Pulmonary artery endothelial cell (primary cell): ENCODE measurements at regions not wholly inside any gene's neighbourhood (a gene's known extent, or its start where the extent isn't known, plus 50 kb on each side); places are given as distances from the start of the nearest gene placed in this dataset.
"Not testable (repeated sequence)": the region's sequence is repeated elsewhere in the genome, so short reads cannot be mapped to it uniquely, and the experiment has no call there.

Experiments
- DNase-seq: peaks from one replicate; pipeline ENCODE4 v3.0.0-alpha.2; 2011; ENCODE audit warnings: low read depth, low spot score

DNA sequence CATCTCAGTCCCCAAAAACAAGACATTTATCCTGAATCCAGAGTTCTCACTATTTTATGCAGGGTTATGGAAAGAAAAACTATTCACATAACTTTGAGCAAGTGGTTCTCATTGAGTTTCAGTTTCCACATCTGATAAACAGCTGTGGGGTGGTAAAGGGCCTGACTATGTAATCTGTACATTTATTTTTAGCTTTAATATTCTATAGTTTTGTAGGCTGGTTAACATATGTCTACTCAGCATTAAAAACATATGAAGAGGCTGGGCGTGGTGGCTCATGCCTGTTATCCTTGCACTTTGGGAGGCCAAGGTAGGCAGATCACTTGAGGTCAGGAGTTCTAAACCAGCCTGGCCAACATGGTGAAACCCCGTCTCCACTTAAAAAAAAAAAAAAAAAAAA is 301.5 kb upstream of the CCNG1 start:
- DNase-seq = no peak

DNA sequence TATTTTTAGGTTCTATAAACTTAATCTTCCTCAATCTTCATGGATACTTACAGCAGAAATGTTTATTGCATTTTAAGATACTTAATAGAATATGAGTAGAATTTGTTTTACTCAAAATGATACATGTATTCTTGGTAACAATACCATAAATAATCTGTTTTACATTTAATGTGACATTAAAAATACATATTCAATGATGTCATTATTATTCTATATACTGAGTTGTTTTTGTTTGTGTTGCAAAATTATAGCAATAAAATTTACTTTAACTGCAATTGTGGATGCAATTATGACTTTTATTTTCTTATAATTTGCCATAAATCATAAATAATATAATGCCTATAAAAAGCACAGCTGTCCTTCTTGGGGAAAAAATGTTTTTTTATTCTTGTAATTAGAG is 275.9 kb upstream of the CCNG1 start:
- no peak for DNase-seq

DNA sequence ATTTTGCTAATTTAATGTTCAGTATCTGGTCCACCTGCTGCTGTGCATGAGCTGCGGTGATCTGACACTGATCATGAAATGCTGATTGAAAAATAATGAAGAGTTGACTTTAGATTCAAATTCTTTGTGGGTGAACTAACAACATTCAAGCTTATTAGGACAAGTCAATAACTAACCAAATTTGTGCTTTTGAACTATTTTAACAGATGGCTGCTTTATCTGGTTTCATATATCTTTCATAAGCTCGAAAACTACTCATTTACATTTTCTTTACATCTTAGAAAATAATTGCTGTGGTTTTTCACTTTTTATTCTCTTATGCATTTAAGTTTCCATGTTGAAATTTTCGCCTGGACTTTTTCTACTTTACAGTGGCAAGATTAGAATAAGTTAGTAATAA is 274.8 kb upstream of the CCNG1 start:
- DNase-seq = no peak

DNA sequence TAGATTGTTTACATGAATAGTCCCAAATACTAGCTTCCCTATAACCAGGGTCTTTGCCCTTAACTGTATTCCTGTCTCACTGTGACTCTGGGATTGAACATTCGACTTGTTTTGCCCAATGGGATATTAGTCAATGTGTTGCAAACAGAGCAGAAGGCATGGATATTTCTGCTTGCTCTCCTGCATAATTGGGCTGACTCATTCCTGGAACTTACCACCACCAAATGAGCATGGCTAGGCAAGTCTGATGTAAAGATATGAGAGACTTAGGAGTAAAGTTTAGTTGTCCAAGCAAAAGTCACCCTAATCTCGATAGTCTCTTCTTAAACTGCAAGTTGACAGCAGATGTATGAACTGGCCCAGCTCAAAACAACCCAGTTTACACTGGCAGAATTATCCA is 273.5 kb upstream of the CCNG1 start:
- no peak for DNase-seq

DNA sequence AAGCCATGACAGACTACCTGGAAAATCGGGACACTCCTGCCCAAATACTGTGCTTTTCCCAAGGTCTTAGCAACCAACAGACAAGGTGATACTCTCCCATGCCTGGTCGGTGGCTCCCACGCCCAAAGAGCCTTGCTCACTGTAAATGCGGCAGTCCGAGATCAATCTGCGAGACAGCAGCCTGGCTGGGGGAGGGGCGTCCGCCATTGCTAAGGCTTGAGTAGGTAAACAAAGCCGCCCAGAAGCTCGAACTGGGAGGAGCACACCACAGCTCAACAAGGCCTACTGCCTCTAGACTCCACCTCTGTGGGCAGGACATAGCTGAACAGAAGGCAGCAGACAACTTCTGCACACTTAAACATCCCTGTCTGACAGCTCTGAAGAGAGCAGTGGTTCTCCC is 272.1 kb upstream of the CCNG1 start:
- DNase-seq = no peak

DNA sequence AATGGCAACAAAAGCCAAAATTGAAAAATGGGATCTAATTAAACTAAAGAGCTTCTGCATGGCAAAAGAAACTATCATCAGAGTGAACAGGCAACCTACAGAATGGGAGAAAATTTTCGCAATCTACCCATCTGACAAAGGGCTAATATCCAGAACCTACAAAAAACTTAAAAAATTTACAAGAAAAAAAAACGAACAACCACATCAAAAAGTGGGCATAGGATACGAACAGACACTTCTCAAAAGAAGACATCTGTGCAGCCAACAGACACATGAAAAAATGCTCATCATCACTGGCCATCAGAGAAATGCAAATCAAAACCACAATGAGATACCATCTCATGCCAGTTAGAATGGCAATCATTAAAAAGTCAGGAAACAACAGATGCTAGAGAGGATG is 267.2 kb upstream of the CCNG1 start:
- DNase-seq = not testable (repeated sequence)

DNA sequence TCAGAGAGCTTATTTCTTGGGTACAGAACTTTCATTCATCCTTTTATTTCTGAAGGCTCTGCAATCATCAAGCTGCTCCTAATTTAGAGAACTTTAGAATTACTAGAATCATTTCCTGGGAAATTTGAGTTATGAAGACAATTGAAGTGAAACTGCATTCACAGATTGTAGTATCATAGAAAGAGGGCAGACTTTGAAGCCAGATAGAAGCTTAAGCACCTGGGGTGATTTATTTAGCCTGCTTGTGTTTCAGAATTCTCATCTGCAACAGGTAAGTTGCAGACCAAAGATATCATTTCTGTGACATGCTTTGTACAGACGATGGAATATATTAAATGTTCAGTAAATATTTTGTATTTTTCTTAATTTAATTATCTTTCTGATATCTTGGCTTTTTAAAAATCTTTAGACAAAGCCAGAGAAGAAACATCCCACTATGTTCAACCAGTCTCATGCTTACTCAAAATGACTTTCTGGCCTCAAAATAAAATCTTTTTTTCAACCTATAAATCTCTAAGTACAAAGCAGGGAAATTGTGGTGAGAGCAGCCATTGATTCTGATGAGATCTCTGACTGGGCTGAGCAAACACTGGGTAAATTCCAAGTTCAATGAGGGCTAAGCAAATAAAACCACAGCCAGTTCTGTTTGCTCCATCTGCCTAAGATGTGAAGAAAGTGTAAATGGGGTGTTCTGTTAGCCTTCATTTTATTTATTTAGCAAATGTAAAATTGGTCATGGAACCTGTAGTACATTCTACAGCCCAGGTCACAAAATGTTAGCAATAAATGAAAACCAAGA is 264.7 kb upstream of the CCNG1 start:
- DNase-seq = no peak

DNA sequence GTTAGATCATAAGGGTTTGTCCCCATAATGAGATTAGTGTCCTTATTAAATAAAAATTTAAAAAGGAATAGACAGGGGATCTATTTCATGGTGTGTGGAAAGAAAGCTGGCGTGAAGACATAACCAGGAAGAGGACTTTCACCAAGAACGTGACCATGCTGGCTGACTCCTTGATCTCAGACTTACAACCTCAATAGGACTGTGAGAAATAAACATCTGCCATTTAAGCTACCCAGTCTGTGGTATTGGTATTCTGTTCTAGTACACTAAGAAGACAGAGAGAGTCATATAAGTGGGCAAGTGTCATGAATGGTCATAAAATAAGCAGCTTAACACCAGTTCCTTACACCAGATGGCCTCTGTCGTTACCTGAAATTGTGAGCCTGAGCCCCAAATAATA is 259.4 kb upstream of the CCNG1 start:
- no peak for DNase-seq

DNA sequence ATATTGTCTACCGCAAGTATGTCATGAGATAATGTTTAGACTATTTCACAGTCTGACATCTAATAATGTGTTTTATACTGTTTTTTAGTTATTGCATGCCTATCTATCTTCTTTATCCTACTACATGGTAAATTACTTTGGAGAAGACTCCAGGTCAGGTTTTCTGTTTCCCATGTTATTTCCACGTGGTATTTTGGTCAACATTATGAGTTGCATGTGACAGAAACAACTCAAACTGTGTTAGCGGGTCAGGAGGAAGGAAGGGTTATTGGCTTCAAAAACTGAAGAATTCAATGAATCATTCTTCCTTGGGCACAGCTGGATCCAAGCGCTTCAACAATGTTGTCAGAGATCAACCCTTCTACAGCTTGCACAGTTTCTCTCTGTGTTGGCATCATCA is 252.1 kb upstream of the CCNG1 start:
- no peak for DNase-seq

DNA sequence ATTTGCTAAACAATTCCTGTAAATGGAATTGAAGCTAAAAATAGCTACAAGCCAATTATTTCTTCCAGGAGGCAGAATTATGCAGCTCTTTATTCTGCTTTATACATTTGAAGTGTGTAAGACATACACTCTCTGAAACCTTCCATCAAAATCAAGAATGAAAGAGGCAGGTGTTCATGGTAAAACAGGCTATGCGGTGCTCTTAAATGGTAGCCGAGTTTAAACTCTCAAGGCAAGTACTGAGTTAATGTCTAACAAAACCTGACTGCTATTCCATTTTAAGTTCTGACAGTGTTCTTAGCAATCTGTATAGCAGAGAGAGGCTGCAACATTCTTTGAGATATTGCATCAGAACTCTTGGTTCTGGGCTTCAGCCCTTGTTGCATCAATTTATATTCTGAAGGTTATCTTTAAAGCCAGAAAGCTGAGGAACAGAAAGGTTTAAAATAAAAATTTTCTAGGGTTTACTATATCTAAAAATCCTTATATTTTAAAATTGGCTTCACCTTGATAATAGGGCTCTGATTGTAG is 248.3 kb upstream of the CCNG1 start:
- no peak for DNase-seq

DNA sequence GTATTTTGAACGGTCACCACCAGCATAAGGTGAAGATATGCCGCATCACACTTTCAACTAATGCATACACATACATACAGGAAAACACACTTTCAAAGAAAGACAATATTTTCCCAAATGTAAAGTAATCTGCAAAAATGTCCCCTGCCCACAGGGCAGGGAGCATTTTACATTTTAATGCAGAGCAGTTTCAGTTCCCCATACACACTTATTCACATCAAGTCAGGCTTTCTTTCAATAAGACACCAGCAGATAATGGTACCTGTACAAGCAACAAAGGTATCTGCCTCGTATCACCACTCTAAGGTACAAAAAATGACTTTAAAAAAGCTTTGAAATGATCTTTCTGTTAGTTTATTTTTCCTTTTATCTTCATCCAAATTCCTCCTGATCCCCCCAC is 247.1 kb upstream of the CCNG1 start:
- no peak for DNase-seq

DNA sequence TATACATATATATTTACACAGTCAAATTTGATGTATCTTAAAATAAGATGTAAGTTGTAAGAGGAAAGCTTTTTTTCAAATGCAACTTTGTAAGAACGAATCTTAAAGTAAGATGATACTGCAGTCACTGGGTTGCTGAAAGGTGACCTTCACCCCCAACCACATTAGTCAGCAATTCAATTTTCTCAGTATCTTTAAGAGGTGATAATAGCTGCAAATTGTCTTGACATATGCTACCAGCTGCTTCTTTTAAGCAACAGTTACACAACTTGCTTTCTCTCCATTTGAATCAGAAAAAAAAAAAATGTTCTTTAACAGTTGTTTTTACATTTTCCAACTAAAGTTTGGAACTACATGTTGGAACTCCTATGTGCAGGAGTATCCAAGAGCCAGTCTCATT is 246.6 kb upstream of the CCNG1 start:
- DNase-seq = no peak

DNA sequence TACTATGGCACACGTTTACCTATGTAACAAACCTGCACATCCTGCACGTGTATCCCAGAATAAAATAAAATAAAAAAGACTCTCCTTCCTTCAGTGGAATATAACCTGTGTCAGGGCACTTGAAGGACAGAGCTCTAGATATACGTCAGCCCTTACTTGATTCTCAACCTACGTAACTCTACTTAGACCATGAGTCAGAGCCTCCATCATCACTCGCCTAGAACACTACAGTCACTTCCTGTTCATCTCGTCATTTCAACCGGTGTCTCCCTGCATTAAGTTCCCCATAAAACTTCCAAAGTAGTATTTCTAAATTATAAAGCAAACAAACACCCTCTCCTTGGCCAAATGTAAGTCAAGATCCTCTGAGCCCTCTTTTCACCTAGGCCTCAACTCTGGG is 243.5 kb upstream of the CCNG1 start:
- DNase-seq = no peak

DNA sequence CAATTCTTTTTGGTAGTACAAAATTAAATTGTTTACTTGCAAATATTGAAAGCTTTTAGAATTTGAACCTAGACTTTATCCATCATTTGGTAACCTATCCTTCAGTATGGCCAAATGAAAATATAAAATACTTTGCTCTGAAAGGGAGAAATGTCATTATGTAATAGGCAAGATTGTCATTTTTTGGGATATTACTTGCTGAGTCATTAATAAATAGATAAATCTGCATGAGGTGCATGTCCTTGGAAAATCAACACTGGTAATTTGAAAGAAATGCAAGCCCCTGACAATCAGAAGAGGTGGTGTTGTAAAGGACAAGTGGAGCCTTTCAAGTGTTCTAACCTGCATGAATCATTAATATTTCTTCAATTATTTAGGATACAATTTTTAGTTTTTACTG is 231.8 kb upstream of the CCNG1 start:
- no peak for DNase-seq

DNA sequence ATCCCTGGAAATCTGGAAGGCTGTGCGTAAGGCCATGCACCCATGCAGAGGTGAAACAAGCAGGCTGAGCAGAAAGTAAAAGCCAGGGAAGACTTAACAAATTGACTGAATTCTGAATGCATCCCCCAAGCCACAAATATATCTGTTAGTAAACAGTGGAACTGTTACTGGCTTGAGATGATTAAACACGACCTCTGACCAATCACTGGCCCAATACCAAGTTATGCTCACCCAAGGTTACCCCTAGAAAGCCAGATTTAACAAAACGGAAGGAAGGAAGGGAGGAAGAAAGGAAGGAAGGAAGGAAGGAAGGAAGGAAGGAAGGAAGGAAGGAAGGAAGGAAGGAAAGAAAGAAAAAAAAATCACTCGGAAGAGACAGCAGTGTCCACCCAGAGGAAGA is 215.8 kb upstream of the CCNG1 start:
- DNase-seq = no peak

DNA sequence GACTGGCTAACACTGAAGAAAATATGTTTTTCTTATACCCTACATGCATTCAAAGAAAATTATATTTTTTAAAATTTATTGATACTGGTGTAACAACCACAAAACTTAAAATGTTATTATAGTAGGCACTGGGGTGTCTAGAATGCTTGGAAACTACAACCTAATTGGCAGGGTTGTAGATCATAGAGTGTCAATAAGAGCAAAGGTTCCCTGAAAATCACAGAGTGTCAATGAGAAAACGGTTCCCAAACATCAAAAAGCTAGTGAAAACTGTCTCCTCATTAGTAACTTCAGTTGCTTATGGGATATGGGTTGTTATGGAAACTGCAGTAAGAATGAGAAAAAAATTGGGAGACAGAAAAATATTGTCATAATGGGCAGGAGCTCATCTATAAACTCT is 214.4 kb upstream of the CCNG1 start:
- DNase-seq = no peak

DNA sequence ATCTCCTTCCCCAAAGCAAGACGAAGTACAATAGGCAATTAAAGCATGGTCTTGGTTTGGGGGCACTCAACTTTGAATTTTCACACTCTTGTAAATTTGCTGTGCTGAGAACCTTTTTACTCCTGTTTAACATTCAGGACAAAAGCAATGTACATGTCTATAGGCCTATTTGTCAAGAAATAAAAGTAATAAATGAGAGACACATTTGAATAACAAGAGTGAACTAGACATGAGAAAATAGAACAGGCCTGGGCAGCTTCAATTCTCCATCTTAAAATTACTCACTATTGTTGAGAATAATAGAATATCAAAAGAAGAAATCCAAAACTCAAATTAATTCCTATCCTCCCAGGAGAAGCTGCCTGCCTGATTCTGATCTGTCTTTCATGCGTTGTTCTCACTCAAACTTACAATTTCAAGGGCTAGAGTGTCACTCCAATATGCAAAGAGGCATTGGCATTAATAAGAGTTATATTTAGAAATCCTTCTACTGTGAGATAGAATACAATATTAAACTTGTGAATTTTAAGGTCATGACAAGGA is 192.9 kb upstream of the CCNG1 start:
- no peak for DNase-seq

DNA sequence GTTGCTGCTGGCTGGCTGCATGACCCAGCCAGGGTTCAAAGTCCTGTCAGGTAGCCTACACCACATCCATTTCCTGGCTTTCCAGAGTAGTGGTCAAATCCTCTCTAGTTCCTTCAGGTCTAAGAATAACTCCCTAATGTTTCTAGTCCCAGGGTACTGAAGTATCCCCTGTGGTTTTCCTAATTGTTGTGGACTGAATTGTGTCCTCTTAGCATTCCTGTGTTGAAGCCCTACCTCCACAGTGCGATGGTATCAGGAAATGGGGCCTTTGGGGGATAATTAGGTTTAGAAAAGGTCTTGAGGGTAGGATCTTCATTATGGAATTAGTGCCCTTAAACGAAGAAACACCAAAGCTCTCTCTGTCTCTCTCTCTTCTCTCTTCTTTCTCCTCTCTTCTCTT is 191.8 kb upstream of the CCNG1 start:
- no peak for DNase-seq

DNA sequence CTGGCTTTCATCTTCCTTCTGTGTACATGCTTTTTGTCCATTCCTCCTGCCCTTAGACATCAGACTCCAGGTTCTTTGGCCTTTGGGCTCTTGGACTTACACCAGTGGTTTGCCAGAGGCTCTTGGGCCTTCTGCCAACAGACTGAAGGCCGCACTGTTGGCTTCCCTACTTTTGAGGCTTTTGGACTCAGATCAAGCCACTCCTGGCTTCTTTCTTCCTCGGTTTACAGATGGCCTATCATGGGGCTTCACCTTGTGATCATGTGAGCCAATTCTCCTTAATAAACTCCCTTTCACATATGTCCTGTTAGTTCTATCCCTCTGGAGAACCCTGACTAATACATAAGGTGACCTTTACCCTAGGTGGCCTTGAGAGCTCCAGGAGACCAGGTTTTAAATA is 189.1 kb upstream of the CCNG1 start:
- DNase-seq = no peak

DNA sequence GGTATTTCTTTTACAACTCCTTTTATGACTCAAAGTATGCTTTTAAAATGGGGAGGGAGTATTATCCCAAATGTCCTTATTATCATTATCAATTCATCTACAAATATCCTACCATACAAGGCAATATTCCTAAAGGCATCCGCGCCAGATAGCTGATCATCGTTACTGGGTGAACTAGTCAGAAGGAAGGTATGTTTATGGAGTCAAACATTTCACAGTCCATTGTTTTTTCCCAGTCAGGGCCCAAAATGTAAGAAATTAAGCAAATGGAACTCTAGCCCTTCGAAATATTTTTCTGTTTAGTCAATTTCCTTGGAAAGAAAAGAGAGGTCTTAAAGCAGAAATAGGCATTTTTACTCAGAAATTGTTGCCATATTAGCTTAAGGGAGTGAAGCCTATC is 188.5 kb upstream of the CCNG1 start:
- DNase-seq = no peak

DNA sequence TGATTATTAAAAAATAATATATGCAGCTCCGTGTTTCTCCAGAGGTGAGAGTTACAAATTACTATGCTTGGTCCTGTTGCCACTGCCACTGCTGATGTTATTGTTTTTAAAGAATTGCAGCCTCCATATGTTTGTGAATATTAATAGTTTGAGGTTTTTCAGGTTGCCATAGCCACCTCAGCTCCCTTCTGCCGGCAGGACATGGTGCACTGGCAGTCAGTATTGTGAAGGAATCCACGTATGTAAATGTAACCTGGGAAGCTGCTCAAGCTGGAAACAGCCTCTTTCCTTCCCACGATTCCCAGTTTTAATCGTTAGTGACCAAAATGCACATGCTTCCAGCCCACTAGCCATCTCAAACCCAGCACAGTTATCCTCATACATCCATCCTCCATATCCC is 184.4 kb upstream of the CCNG1 start:
- DNase-seq = no peak

DNA sequence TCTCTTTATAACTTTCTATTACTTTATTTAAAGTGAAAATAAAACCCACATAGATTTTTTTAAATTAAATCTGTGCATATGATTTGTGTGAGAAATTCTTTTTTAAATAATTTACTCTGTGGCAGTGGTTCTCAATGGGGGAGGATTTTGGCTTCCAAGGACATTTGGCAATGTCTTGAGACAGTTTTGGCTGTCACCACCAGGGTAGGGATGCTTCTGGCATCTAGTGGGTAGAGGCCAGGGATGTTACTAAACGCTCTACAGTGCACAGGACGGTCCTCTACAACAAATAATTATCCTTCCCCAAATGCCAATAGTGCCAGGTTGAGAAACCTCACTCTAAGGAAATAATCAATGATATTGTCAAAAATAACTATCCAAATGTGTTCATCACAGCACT is 177.9 kb upstream of the CCNG1 start:
- no peak for DNase-seq

DNA sequence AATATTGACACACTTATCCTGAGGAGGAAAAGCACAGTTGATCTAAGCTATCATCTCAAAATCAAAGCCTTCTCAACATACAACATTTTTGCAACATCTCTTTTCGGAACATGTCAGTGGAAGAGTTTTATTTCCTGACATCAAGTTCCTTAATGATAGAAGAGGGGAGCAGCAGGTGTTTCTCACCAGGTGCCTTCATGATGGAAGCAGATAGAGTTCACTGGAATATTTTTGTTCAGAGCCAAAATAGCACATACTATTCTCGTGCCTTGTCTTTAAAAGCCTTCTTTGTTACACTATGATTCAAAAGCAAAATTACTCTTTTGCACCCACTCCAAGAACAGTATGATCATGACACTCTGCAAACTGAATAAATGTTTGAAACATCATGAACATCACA is 176.9 kb upstream of the CCNG1 start:
- DNase-seq = no peak
